Stimulated activated CD4-positive, alpha-beta T cell treated with anti-CD3 and anti-CD28 coated beads, Interleukin-15, amount 100 ng/mL, for 48 hours (primary cell): ENCODE measurements at regions not wholly inside any gene's neighbourhood (a gene's known extent, or its start where the extent isn't known, plus 50 kb on each side); places are given as distances from the start of the nearest gene placed in this dataset.

Experiments
- DNase-seq, 2 donors: peaks; one replicate each; pipeline ENCODE4 v3.0.0-alpha.2; 2020; ENCODE audit warnings: low read depth in 2 of 2

DNA sequence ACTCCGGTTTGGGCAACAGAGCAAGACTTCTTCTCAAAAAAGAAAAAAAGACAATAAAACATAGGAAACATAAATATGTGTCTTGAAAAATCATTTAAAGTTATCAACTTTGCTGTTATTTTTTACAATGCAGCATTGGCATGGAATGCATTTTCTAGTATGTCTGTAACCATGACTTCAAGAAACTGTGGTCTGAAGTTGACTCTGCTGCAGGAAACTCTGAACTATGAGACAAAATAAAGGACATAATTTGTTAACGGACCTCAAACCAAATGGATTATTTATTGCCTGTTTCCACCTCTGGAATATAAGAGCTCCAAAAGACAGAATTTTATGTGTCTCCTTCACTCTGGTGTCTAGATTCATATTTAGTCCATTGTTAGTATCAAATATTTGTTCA is 79.1 kb downstream of the TRIB2 start:
- no peak for DNase-seq

GRCh38 chr2:12796657-12797056 is 79.9 kb downstream of the TRIB2 start:
- DNase-seq, result no peak

DNA sequence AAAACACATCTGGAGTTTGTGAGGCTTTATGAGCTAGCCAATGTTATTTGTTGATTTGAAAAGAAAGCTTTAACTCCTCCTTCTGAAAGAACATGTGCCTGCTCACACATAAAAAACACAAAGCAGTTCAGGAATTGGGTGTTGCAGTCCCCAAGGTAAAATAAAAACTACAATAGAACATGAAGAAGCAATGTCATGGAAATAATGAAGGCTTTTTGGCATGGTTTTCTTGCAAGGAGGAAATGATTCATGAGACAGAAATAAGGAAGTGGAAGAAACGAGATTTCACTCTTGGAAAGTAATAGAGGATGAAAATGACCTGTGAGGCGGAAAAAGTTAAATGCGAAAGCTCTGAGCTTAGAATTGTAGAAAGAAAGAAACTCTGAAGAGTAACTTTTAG is 81.1 kb downstream of the TRIB2 start:
- no peak for DNase-seq

GRCh38 chr2:12803607-12804006 is 86.9 kb downstream of the TRIB2 start:
- DNase-seq, result no peak

GRCh38 chr2:12804091-12804856 is 87.5 kb downstream of the TRIB2 start:
- no peak for DNase-seq

GRCh38 chr2:12805033-12805432 is 88.3 kb downstream of the TRIB2 start:
- no peak for DNase-seq

- no peak for DNase-seq
Observed at GRCh38 chr2:12806549-12807242, 90.0 kb downstream of the TRIB2 start.

DNA sequence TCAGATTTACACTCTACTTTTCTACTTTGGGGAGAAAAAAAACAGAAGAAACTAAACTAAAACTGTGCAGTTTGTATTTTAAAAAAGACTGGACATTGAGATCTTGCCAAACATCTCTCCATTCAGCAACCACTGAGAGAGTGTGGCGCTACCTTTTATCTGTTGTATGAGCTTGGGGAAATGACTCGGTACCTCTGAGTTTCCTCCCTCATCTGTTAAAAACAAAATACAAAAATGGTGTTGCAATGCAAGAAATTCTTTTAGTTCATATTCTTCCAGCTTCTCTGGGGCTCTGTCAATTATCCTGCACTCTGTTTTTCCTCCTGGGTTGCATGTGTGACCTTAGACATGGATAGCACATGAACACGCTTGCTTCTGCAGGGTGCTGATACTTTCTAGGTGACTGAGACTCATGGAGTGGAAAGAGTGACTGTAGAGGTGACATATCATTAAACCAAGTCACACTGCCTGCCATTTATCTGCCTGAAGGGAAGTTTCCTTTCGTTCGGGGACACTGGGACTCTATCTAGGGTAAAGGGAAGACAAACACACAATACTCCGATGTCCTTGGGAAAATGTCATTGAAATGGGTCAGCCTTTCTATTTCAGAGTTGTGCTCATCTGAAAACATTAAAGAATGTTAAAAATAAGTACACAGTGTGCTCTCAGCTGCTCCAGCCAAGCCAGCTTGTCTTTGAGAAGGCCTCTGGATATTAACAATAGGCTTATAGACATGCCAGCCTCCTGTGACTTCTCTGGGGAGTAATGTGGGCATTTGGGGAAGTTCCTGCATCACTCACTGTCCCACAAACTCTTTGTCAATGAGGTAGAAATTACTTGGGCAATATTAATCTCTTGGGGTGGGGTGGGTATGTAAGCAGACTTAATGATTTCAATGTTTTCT is 91.4 kb downstream of the TRIB2 start:
- DNase-seq, result no peak

DNA sequence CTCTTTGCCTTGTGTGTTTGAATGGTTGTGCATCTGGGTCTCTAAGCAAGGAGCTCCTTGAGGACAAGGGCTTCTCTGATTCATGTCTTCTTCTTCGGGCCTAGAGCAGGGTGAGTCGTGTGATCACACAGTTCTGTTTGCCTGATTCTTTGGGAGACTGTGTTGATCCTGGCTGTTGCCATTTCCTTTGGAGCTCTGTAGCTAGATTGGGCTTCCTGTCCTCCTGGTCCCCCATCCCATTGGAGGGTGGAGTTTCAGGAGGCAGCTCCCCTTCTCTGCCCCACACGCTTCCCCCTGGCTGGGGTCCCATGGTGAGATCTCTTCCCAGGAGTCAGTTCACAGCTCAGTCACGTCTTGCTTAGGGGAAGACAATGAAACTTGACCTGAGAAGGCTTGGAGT is 92.8 kb downstream of the TRIB2 start:
- no peak for DNase-seq

GRCh38 chr2:12811916-12812315 is 95.2 kb downstream of the TRIB2 start:
- no peak for DNase-seq

DNA sequence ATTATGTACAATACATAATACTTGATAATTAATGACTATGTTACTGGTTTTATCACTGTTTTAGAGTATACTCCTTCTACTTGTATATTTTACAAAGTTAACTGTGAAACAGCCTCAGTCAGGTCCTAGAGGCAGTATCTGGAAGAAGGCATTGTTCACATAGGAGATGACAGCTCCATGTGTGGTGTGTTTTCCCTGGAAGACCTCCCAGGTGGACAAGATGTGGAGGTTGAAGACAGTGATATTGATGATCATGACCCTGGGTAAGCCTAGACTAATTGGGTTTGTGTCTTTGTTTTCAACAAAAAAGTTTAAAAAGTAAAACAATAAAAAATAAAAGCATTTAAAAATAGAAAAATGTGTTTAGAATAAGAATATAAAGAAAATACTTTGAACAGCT is 96.4 kb downstream of the TRIB2 start:
- no peak for DNase-seq

DNA sequence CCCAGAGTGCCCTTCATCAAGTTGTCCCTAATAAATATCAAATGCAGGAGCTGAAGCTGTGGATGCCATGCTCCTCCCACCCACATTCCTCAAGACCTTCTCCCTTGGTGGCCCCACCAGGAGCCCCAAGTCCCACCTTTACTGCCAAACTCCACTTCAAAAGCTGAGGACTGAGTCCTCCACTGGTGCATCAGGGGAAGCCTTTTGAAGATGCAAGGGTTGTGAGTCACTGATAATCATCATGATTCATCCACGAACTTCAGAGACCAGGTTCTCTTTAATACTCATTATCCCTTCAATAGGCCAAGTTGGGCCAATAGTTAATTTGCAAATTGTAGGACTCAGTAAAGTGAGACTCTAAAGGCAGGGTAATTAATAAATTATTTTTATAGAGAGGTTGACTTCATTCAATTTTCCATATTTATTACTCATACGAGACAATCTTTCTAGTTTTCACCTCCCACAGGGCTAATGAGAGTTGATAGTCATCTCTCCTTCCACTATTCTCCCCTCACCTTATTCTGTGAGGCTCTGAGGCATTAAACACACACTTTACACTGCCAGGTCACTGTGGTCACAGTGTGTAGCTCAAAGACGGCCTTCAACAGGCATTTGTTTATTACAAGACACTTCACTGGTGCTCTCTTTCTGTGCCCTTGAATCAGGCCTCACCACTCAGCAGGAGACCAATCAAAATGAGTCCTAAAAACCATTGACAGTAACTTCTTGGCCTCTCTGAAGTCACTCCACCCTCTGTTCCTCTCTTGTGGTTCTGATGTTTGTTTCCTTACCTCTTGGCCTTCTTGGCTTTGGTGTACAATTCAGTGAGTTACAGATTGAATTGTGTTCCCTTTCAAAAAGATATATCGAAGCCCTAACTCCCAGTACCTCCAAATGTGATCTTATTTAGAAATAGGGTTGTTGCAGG is 99.9 kb downstream of the TRIB2 start:
- no peak for DNase-seq

DNA sequence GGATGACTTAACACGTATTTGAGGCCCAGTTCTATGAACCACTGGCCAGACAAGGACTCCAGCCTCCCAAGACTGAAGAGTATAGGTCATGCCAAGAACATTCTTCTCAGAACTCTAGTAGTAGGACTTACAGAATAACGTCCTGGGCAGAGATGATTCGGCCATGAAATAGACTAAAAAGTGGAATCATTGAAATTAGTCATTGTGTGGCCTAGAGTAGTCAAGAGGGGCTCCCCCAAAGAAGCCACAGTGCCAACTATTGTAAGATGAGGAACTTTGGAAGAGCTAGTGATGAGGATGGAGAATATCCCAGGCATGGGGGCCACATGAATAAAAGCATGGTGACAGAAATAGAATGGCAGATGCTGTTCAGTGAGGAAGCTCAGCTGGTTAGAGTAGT is 101.1 kb downstream of the TRIB2 start:
- no peak for DNase-seq

GRCh38 chr2:12818416-12819102 is 101.8 kb downstream of the TRIB2 start:
- no peak for DNase-seq

- DNase-seq, result no peak
Observed at GRCh38 chr2:12819103-12819475, 102.4 kb downstream of the TRIB2 start.

GRCh38 chr2:12819721-12820120 is 103.0 kb downstream of the TRIB2 start:
- DNase-seq, result no peak

- DNase-seq, result peak in 1 of 2 donors; percentile 6
Observed at GRCh38 chr2:12821656-12822055, 104.9 kb downstream of the TRIB2 start.

DNA sequence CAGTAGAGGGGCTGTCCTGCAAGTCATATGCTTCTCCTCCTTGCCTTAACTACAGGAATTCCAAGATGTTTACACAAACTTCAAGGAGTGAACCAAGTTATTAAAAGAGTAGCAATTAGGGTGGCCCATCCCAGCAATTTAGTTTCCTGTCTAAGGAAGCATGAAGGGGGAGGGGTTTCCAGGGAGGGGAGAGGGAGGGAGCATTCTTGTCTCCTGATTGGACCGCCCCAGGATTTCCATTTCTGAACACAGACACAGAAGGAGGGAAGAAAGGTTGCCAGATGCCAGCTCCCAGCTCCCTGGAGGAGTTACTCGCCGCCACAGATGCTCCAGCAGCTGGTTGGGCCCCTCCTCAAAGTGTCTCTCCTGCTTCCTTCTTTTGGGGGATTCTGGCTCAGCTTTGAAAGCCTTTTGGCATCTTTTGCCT is 107.6 kb downstream of the TRIB2 start:
- no peak for DNase-seq

GRCh38 chr2:12824778-12825379 is 108.1 kb downstream of the TRIB2 start:
- no peak for DNase-seq

- no peak for DNase-seq
Observed at GRCh38 chr2:12826781-12827180, 110.0 kb downstream of the TRIB2 start.
